SHP77 (cell line): ENCODE measurements at regions not wholly inside any gene's neighbourhood (a gene's known extent, or its start where the extent isn't known, plus 50 kb on each side); places are given as distances from the start of the nearest gene placed in this dataset.

ENCODE experiments used
- DNase-seq, 2 experiments: peaks; one replicate each; lab custom pipeline; 2025; lab: John Stamatoyannopoulos, UW

DNA sequence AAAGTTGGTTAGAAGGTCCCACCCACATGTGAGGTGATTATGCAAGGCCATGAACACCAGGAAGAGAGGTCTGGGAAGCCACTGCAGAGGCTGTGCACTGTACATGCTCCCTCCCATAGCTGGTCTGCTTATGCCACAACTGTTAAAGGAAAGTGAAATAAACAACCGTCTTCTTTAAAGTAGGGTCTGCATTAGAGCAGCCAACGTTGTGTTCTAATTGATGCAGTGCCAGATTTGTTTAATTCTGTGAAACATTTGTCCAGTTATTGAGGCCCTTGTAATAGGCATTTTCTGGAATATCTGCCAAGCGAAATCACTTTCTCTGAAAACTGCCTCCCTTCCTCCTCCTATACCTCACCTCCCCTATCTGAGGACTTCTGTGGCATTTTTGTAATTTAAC lies 224.0 kb upstream of the LNX1 start:
- no peak for DNase-seq

DNA sequence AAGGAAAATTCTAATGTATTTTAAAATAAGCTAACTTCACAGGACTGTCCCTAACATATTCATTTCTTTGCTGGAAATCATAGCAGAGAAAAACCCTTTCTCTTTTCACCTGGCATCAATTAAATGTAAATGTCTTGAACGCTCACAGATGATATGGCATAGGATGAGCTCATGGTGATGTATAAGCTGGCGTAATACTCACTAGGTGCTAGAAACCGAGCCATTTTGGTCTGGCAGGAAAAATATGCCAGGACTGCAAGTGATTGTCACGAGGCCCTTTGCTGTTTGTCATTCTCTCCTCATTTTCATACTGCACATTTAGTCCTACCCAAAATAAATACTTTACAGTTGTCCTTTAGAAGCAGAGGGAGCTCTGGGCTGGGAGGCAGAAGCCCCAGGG lies 222.7 kb upstream of the LNX1 start:
- DNase-seq = no peak

- no peak for DNase-seq
Observed at GRCh38 chr4:53810643-53811042, 219.4 kb upstream of the LNX1 start.

GRCh38 chr4:53809816-53810215 lies 218.5 kb upstream of the LNX1 start:
- no peak for DNase-seq

DNA sequence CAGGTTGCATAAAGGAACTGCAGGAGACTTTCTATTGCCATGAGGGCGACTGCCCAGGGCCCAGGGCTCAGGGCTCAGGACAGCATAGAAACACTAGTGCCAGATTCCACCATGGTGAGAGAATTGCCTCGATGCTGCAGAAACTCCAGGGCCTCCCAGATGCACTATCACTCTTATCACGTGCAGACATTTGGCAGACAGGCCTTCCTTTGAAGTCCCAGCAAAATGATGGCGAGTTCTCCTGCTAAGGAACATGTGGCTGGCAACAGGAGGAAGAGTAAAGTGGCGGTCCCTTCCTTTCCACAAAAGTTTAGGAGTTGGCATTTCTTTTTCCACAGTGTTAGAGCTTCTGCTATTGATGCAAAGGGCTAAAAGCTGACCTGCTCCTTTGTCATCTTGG lies 214.0 kb upstream of the LNX1 start:
- DNase-seq = no peak

GRCh38 chr4:53804719-53805118 lies 213.4 kb upstream of the LNX1 start:
- DNase-seq = no peak

DNA sequence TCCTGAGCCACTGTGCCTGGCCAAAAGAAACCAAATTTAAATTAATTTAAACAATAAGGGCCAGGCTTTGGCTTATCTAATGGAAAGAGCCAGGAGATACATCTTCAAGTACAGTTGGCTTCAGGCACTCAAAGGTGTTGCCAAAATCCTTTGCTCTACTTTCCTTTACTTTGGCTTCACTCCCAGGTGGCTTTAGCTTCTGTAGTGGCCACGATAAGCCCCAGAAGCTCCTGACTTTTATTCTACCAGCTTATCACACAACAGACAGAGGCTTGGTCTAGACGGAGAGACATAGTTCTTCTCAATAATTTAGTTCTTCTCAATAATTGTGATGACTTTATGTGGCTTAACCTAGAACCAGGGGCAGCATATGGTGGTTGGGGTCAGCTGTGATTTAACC lies 211.2 kb upstream of the LNX1 start:
- no peak for DNase-seq

GRCh38 chr4:53801373-53801772 lies 210.1 kb upstream of the LNX1 start:
- no peak for DNase-seq

GRCh38 chr4:53800741-53801140 lies 209.5 kb upstream of the LNX1 start:
- DNase-seq = no peak

DNA sequence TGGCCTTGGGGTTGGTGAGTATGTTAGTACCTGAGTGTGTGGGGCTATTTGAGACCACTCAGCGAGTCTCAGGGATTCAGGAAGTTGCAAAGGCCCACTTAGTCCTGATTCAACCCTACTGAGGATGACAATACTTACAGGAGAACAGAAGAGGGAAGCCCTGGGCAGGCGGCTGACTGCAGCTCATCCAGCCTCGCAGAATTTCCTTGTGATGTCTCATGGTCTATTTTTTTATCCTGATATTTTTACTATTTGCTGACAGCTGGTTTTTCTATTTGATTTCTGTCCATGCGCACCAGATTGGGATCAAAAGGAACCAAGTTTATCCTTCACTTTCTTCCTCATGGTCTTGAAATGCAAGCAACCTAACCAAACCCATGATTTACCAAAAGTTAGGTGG lies 201.8 kb upstream of the LNX1 start:
- no peak for DNase-seq

DNA sequence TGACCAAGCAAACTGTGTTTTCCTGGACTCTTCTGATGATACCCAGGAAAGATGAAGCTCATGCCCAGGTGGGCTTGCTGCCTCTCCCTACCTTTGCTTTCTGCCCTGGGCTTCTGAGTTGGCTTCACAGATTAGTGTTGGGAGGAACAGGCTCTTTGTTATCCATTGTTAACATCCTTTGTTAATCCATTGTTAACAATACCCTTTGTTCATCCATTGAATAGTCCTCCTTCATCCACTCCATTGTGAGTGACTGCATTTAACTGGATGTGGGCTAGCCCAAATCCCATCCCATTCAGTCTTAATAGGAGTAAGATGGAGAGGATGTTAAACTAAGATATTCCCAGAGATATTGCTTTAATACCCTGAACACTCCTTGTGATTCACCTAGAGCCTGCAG lies 199.0 kb upstream of the LNX1 start:
- no peak for DNase-seq

GRCh38 chr4:53788621-53789020 lies 197.3 kb upstream of the LNX1 start:
- no peak for DNase-seq

- peak; percentile 77 to 80 for DNase-seq
Observed at GRCh38 chr4:53788011-53788410, 196.7 kb upstream of the LNX1 start.

DNA sequence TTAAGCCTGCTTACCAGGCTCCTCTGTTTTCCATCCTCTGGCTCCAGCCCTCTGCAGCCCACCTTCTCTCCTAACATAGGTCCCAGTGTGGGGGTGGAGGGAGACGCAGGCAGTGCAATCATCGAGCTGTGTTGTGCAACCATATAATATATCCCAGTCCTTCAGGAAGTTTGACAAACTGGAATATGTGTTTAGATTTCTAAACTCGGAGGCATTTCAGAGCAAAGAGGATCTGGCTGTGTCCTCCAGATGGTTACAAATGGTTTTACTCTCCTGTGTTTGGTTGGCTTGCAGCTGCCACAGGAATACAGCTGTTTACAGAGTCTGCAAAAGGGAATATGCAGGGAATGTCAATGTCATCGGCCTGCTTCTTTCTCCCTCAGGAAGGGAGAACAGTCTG lies 195.3 kb upstream of the LNX1 start:
- DNase-seq = peak; percentile 51 to 74

DNA sequence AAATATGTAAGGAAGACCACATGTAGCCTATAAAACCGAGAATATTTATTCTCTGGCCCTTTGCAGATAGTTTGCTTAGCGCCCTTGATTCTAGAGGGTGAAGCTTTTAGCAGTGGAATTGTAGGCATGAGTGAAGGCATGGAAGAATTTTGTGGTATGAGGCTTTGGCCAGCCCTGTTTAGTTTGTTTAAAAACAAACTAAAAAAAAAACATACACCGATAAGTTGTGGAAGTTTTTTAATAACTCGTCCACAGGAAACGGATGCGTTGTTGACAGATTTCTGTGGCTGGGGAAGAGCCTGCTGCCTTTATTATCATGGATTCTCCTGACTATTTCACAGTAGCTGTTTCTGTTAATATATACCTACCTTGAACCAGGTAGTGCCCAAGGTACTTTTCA lies 194.7 kb upstream of the LNX1 start:
- no peak for DNase-seq

DNA sequence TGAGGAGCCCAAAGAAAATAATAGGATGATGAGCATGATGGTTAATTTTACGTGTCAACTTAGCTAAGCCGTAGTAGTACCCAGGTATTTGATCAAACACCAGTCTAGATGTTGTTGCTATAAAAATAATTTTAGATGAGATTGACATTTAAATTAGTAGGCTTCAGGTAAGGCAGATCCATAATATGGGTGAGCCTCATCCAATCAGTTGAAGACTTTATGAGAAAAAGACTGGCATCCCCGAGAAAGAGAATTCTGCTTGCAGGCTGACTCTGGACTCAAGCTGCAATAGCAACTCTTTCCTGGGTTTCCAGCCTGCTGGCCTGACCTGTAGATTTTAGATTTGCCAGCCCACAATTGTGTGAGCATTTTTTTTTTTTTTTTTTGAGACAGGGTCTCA lies 192.8 kb upstream of the LNX1 start:
- no peak for DNase-seq

DNA sequence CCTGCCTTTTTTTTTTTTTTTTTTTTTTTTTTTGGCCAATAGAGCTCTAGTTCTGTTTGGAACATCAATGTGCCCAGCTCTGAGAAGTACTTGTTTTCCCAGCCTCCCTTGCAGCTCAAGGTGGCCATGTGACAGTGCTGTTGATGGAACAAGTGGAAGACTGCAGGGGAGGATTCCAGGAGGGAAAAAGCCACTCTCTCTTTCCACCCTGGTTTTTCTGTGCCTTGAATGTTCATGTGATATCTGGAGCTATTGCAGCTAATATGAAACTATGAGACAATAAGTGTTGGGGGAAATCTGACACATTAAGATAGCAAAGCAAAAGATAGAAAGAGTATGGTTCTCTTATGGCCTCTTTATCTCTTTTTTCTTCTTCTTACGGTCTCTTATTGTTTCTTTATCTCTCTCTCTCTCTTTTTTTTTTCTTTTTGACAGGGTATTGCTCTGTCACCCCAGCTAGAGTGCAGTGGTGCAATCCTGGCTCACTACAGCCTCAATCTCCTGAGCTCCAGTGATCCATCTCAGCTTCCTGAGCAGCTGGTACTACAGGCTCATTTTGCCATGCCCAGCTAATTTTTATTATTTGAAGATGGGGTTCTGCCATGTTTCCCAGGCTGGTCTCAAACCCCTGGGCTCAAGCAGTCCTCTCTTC lies 192.0 kb upstream of the LNX1 start:
- DNase-seq = no peak

- no peak for DNase-seq
Observed at GRCh38 chr4:53782458-53782845, 191.2 kb upstream of the LNX1 start.

GRCh38 chr4:53781629-53782457 lies 190.6 kb upstream of the LNX1 start:
- peak; percentile 78 to 82 for DNase-seq

DNA sequence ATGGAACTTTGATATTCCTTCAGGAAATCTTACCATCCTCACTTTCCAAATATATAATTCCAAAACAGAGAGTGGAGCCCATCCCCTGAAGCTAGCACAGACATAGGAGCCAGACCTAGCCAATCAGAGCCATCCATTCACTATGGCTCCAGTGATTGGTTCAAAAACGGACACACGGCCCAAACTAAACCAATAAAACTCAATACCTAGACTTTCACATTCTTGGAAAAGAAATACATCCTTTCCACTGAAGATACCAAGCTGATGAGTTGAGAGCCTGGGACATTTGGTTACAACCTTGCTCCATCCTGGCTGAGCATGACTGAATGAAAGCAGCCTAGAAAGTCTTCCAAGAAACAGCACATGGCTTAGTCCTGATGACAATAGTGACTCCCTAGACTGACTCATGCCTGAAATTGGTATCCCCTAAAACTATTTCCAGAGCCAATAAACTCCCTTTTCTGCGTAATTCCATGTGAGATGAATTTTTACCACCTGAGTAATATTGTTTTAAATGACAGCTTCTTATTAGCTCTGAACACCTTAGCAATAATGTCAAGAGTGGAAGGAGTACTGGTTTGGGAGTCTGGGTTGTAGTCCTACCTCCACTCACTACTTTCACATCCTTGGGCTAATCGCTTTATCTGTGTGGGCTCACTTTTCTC lies 189.6 kb upstream of the LNX1 start:
- DNase-seq = no peak

DNA sequence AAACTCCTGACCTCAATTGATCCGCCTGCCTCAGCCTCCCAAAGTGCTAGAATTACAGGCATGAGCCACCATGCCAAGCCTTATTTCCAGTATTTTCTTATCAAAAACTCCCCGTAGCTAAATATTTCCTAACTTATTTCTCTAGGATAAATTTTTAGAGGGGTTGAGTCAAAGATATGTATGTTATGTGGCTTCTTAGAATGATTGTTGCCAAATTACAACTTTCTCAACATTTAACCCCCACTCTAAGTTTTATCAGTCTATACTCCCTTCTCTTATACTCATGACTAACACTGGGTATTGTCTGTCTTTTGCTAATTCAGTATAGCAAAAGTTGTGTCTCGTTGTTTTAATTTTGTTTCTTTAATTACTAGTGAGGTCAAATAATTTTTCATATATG lies 187.7 kb upstream of the LNX1 start:
- DNase-seq = no peak

GRCh38 chr4:53778155-53778554 lies 186.9 kb upstream of the LNX1 start:
- no peak for DNase-seq

DNA sequence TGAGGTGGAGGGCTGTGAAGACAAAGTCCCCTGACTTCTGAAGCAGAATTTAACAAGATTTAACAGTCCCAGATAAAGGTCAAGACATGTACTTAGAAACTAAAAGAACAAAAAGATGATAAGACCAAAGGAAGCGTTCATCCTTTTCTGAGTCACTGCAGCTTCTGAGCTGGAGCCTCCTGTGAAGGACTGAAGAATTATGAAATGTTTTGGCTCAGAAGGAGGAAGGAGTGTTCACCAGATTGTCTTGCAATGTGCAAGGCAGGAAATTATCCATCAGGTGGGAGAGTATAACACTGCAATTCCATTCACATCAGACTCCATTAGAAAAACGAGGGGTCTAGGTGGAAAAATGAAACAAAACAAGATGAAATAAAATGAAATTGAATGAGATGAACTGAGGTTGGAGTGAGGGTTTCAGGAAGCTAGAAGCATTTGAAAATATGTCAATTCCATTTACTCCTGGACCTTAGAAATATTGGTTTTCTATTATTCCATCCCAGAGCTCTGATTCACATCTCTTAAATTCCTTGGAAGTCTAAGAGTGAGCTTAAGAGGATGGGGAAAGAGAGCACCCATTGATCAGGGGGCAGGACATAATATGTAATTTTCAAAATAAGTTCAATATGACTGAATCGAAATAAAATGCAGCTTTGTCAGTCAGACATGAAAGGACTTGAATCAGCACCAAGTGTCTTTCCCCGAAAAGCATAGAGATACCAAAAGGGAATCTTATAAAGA lies 186.1 kb upstream of the LNX1 start:
- no peak for DNase-seq
